GM19468 (cell line): ENCODE measurements at regions not wholly inside any gene's neighbourhood (a gene's known extent, or its start where the extent isn't known, plus 50 kb on each side); places are given as distances from the start of the nearest gene placed in this dataset.

ENCODE experiments used
- ATAC-seq: cut with Tn5 transposase; IDR thresholded peaks from one replicate; pipeline ENCODE4 v1.9.1; 2021; ENCODE audit warnings: mild to moderate bottlenecking, moderate library complexity, moderate number of reproducible peaks; ENCODE audit not compliant: unreplicated experiment; ENCODE audit errors: extremely low read depth

DNA sequence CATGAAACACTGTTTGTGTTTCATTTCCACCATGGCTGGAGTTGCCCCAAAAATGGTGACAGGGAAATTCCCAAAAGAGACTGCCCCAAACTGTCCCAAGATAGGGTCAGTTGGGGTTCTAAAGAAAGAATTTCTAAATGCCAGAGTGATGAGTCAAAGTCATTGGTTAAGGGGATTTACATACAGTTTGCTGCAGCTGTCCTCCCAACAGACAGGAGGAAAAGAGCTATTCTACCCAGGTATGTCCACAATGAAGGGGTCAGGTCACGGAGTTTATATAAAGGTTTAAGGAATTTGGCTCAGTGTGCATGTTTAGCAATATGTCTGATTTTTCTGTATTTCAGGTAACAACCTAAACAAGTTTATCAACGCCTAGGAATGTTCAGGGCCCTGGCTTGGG lies 344.1 kb downstream of the TDRD15 start:
- ATAC-seq: no peak

DNA sequence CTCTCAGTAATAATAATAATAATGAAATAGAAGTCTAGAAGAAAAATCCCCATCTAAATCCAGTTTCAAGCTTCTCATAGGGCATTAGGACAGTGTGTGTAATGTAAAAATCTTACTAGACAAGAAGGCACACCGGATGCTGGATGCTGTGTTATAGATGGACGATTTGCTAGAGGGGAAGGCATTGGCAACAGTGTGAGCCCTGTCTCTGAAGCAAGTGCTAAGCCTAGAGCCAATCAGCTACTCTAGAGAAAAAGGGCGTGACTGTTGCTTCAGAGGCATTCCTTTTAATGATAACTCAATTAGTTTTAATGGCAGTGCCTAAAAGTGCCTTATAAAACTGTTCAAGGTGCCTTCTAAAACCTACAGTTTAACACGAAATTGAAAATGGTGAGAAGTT lies 344.9 kb downstream of the TDRD15 start:
- no peak for ATAC-seq

DNA sequence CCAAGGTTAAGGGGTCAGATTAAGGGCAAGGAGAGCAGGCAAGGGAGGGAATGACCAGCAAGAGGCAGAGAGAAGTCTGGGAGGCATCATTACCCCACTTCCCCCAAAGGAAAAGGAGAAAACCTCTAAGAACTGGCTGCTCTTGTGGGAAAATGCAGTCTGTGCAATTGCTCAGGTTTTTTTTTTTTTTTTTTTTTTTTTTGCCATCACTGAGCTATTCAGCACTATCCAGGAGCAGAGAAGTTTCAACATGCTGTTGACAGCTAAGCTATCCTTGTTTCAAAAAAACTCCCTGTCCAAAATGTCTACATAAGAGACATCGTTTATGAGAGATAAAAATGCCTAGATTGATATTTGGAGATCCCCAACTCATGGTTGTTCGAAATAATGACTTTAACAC lies 345.4 kb downstream of the TDRD15 start:
- ATAC-seq: no peak

DNA sequence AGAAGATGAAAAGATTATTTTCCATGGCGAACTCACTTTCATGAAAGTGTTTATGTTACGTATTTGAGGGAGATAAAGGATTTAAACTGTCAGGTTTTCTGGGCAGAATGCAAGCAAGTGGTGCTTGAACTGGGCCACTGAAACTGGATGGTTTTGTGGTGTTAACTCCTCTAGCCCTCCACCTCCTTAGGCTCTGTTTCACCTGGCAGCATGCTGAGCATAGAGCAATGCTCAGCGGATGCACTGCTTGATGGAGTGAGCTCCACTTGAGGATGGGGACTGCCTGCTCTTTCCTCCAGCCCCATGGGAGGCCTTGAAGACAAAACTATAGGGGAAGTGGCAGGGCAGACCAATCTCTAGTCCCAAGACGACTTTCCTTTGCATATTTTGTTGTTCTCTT lies 345.8 kb downstream of the TDRD15 start:
- no peak for ATAC-seq

DNA sequence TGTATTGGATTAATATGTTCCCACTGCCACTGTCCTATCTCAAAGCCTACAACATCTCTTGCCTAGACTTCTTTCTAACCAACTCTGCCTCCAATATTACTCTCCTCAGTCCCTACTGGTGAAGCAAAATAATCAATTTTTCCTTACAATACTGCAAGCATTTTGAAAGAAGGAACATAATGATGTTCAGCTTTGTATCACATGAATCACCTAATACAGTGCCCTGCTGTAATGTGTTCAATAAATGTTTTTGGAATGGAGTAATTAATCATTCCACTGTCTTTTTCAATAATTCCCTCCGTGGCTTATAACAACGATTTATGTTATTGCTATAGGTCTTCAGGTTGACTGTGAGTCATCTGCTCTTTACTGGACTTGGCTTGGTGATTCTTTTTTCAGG lies 356.4 kb downstream of the TDRD15 start:
- ATAC-seq: no peak

GRCh38 chr2:21484643-21485042 lies 360.9 kb downstream of the TDRD15 start:
- ATAC-seq: no peak

DNA sequence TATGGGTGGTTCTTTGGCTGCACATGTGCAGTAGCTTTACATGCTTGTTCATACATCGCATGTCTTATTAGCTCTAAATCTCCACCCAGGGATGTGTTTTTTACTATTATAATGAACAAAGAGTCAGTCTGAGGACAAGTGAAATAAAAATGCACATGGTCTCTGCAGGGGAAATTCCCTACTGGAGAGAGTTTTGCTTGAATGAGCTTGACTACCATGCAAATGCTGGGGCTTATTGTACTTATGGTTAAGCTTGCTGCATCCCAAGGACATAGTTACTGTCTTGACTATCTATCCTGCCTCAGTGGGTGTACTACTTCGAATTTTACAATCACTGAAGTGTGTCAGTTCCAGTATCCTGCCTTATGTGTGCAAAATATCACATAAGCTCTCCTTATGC lies 362.7 kb downstream of the TDRD15 start:
- ATAC-seq: no peak

GRCh38 chr2:21489080-21489479 lies 365.3 kb downstream of the TDRD15 start:
- no peak for ATAC-seq

DNA sequence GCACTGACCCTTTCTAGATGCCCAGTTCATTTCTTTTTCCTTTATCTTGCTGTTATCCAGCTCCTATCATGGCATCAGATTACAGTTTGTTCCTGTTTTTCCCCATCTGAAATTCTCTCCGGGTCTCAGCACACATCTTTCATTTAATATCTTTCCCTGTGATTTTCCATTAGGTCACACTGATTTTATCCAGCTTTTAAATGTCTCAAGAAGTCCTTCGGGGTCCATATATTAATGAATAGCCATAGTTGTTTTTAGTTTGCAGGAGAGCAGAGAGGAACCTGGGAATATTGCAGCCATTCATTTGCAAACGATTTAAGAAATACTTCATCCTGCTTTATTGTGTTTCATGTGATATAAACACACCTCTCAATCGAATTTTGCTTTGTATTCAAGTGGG lies 374.2 kb downstream of the TDRD15 start:
- no peak for ATAC-seq

DNA sequence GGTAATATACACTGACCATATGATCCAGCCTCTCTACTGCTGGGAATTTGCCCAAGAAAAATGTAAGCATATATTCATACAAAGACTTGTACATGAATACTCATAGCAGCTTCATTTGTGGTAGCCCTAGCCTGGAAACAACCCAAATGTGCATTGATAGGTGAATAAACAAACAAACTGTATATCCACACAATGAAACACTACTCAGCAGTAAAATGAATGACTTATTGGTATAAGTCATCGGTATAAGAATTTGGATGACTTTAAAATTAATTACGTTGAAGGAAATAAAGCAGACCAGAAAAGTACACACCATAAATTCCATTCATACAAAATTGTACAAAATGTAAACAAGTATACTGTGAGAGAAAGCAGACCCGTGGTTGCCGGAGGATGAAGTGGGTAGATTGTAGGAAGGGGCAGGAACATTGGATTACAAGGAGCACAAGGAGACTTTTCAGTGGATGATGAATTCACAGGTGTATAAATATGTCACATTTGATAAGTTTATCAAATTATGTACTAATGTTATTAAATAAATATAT lies 376.7 kb downstream of the TDRD15 start:
- ATAC-seq: no peak

GRCh38 chr2:21501376-21502027 lies 377.7 kb downstream of the TDRD15 start:
- no peak for ATAC-seq

GRCh38 chr2:21515903-21516302 lies 392.1 kb downstream of the TDRD15 start:
- no peak for ATAC-seq

GRCh38 chr2:21519412-21519811 lies 395.6 kb downstream of the TDRD15 start:
- no peak for ATAC-seq

DNA sequence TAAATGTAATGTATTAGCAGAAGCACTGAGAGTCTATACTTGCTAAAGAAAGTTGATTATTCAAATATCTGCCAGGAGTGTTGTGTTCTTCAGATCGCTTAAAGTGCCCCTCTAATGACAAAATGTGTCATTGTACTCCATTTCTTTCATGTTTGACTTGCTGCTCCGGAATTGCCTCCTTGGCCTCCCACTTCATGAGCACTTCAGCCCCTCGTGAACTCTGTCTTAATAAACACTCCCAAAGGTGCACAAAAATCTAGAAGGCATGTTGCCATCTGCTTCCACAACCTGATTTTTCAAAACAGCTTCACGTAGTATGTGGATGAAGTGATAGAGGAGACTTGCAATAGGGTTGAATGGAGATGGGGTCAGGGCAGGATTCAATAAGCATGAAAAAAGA lies 396.1 kb downstream of the TDRD15 start:
- ATAC-seq: no peak

DNA sequence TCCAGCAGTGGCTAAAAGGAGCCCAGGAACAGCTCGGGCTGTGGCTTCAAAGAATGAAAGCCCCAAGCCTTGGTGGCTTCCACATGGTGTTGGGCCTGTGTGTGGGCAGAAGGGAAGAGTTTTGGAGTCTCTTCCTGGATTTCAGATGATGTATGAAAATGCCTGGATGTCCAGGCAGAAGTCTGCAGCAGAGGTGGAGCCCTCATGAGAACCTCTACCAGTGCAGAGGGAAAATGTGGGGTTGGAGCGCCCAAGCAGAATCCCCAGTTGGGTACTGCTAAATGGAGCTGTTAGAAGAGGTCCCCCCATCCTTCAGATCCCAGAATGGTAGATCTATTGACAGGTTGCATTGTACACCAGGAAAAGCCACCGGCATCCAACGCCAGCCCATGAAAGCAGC lies 412.1 kb downstream of the TDRD15 start:
- ATAC-seq: no peak

DNA sequence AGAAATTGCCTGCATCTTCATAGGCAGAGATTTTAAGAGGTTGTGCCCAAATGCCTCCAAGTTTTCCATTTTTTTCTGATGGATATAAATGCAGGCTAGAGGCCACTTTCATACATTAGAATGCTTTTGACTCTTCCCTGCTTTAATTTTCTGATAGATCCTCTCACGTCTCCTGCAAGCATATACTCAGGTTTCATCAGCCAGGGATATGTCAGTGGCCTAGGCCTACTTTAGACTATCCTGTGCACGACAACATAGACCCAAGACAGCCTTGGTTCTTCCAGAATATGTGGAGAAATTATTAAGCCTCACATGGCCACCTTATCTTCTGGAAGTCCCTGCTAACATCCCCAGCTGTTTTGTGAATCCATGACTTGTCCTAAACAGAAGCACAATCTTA lies 415.9 kb downstream of the TDRD15 start:
- ATAC-seq: no peak

GRCh38 chr2:21543630-21544029 lies 419.9 kb downstream of the TDRD15 start:
- no peak for ATAC-seq

DNA sequence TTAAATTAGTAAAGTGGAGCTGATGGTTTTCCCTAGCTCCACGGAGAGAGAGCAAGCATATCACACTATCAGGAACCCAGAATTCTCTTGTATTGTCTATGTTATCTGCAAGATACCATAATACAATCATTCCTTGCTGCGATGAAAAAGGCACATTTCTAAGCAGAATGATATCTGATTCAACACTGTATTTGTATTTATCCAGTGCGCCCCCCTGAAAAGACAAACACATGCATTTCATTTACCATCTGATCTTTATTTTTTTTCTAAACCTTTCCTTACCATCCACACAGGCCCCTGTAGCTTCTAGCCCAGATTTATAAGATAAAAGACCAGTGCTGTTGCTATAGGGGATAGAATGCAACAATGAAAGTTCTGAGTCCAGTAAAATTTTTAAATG lies 420.6 kb downstream of the TDRD15 start:
- ATAC-seq: no peak

GRCh38 chr2:21552981-21553380 lies 429.2 kb downstream of the TDRD15 start:
- no peak for ATAC-seq

DNA sequence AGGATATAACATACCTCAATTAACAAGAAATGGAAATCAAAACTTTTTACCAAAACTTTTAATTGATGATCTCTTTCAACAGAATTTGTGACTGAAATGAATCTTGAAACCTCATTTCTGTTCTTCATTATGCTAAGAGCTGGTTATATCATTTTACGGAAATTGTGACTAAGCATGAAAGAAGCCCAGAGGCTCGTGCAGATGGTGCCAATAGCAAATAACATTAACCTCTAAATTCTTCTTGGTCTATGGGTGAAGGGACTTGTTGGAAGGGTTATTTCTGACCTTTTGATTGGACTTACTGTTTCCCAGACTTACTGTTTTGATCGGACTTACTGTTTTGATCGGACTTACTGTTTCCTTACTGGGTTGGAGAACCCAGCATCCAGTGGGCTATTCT lies 435.6 kb downstream of the TDRD15 start:
- ATAC-seq: no peak

GRCh38 chr2:21561965-21562364 lies 438.2 kb downstream of the TDRD15 start:
- ATAC-seq: no peak

GRCh38 chr2:21567395-21567794 lies 443.6 kb downstream of the TDRD15 start:
- ATAC-seq: no peak
